Gastrocnemius medialis (tissue), 4 donors: ENCODE measurements at regions not wholly inside any gene's neighbourhood (a gene's known extent, or its start where the extent isn't known, plus 50 kb on each side); places are given as distances from the start of the nearest gene placed in this dataset.

Experiments
- ATAC-seq, 2 donors: fragments of 150-250 bp; one replicate each; pipeline ENCODE4 v1.9.1; 2016
- DNase-seq, 2 donors: peaks; one replicate each; pipeline ENCODE4 v3.0.0-alpha.2; 2019
- H3K27ac ChIP-seq, 4 donors: fragments of 200-600 bp; sonication (generic); 1 replicate in 1 of 4; 2 replicates in 3 of 4; pipeline ENCODE4 v1.5.1; 2016 to 2018; ENCODE audit warnings: mild to moderate bottlenecking in 2 of 4, moderate library complexity in 1 of 4
- H3K27me3 ChIP-seq, 3 donors: fragments of 200-600 bp; sonication (generic) in 2 of 3; 1 replicate in 1 of 3; 2 replicates in 2 of 3; pipeline versions ENCODE4 v1.5.1 to v1.6.0; 2016 to 2019; ENCODE audit warnings: mild to moderate bottlenecking in 1 of 3, moderate library complexity in 1 of 3
- H3K36me3 ChIP-seq, 2 donors: fragments of 200-600 bp; sonication (generic) in 1 of 2; one replicate each; pipeline ENCODE4 v1.5.1; 2017 to 2018
- H3K4me1 ChIP-seq, 2 donors: fragments of 200-600 bp; sonication (generic) in 1 of 2; one replicate each; pipeline ENCODE4 v1.5.1; 2016 to 2017; ENCODE audit warnings: mild to moderate bottlenecking in 2 of 2
- H3K4me3 ChIP-seq, 4 donors: fragments of 200-600 bp; sonication (generic) in 3 of 4; 1 replicate in 1 of 4; 2 replicates in 3 of 4; pipeline ENCODE4 v1.5.1; 2016 to 2019; ENCODE audit warnings: mild to moderate bottlenecking in 2 of 4
- H3K9me3 ChIP-seq, 3 donors: fragments of 200-600 bp; sonication (generic) in 2 of 3; 1 replicate in 1 of 3; 2 replicates in 2 of 3; pipeline ENCODE4 v1.5.1; 2016 to 2019
- CTCF ChIP-seq, 5 experiments: fragments of 450-650 bp in 3 of 5; fragments of 200-600 bp in 2 of 5; sonication (generic) in 2 of 5; IDR thresholded peaks in 4 of 5; conservative IDR thresholded peaks in 1 of 5; 1 replicate in 4 of 5; 2 replicates in 1 of 5; pipeline ENCODE4 v1.5.1; 2016 to 2019; ENCODE audit warnings: antibody characterized with exemption in 5 of 5, mild to moderate bottlenecking in 3 of 5, moderate library complexity in 3 of 5
- POLR2A ChIP-seq, 2 donors: fragments of 450-650 bp; IDR thresholded peaks; one replicate each; pipeline ENCODE4 v1.6.1; 2017; ENCODE audit warnings: antibody characterized with exemption in 2 of 2, mild to moderate bottlenecking in 2 of 2, moderate library complexity in 2 of 2
- in situ Hi-C, 4 donors: fragments of 200-750 bp; cut with MboI; loops; one replicate each; pipeline versions ENCODE4 v1.15.0 to v1.8.0; 2017; ENCODE audit warnings: low sequenced_read_pairs in 4 of 4
- intact Hi-C: fragments of 100-400 bp; cut with DNase I; formaldehyde crosslinking; loops from one replicate; pipeline ENCODE4 v1.15.1; 2023; ENCODE audit warnings: low total_unique reads

GRCh38 chr4:54929459-54929858 is 195.9 kb downstream of the KDR start:
- Histone ChIP-seq H3K27ac (peak overlapping the region in 2 of 4 donors; percentile 2 to 14), H3K4me1 (no peaks in the 10 kb centered on the region), H3K4me3 (no peak overlapping the region), H3K27me3 (no peaks in the 10 kb centered on the region), H3K9me3 (no peaks in the 10 kb centered on the region), H3K36me3 (no peaks in the 10 kb centered on the region)
- ATAC-seq, result no peak
- in situ Hi-C loops, result no loop called here
- no peak for DNase-seq
- intact Hi-C loops, result no loop called here
- TF ChIP-seq POLR2A (IDR thresholded peaks at IDR 0.05), result no peak
- no peak for TF ChIP-seq CTCF (IDR thresholded peaks at IDR 0.05 in 4 of 5, conservative IDR thresholded peaks at IDR 0.05 in 1 of 5)

- ATAC-seq (no peak), DNase-seq (no peak)
- intact Hi-C loops (no loop called here), in situ Hi-C loops (no loop called here)
- H3K9me3 ChIP-seq, result no peaks in the 10 kb centered on the region
- no peak overlapping the region for H3K27ac ChIP-seq
- no peaks in the 10 kb centered on the region for H3K27me3 ChIP-seq
- TF ChIP-seq POLR2A (IDR thresholded peaks at IDR 0.05), result no peak
- no peak for TF ChIP-seq CTCF (IDR thresholded peaks at IDR 0.05 in 4 of 5, conservative IDR thresholded peaks at IDR 0.05 in 1 of 5)
- H3K4me1 ChIP-seq, result no peaks in the 10 kb centered on the region
- H3K36me3 ChIP-seq, result no peaks in the 10 kb centered on the region
- H3K4me3 ChIP-seq, result no peak overlapping the region
These were observed 200.5 kb downstream of the KDR start for GRCh38 chr4:54924891-54925290.

GRCh38 chr4:54915276-54915675 is 210.1 kb downstream of the KDR start:
- Histone ChIP-seq H3K27ac (no peak overlapping the region), H3K36me3 (no peaks in the 10 kb centered on the region), H3K27me3 (no peaks in the 10 kb centered on the region), H3K4me1 (peaks cover 0 to 4% of the 10 kb centered on the region in 2 donors), H3K9me3 (no peaks in the 10 kb centered on the region), H3K4me3 (no peak overlapping the region)
- in situ Hi-C loops, result no loop called here
- intact Hi-C loops, result no loop called here
- ATAC-seq, result no peak
- TF ChIP-seq CTCF (IDR thresholded peaks at IDR 0.05 in 4 of 5, conservative IDR thresholded peaks at IDR 0.05 in 1 of 5) (no peak), POLR2A (IDR thresholded peaks at IDR 0.05) (no peak)
- DNase-seq, result no peak

- TF ChIP-seq CTCF (IDR thresholded peaks at IDR 0.05 in 4 of 5, conservative IDR thresholded peaks at IDR 0.05 in 1 of 5) (no peak), POLR2A (IDR thresholded peaks at IDR 0.05) (no peak)
- ATAC-seq, result no peak
- no peak overlapping the region for H3K27ac ChIP-seq
- H3K4me3 ChIP-seq, result no peak overlapping the region
- H3K27me3 ChIP-seq, result no peaks in the 10 kb centered on the region
- H3K9me3 ChIP-seq, result no peaks in the 10 kb centered on the region
- no peak for DNase-seq
- in situ Hi-C loops (no loop called here), intact Hi-C loops (no loop called here)
- H3K4me1 ChIP-seq, result peaks cover 0 to 4% of the 10 kb centered on the region in 2 donors
- H3K36me3 ChIP-seq, result no peaks in the 10 kb centered on the region
These were observed 210.6 kb downstream of the KDR start for GRCh38 chr4:54914781-54915180.
